Hepatocyte (in vitro differentiated cells): ENCODE measurements at regions not wholly inside any gene's neighbourhood (a gene's known extent, or its start where the extent isn't known, plus 50 kb on each side); places are given as distances from the start of the nearest gene placed in this dataset.

Source experiments
- DNase-seq: peaks from one replicate; pipeline ENCODE4 v3.0.0-alpha.2; 2016; ENCODE audit warnings: low spot score
- H2AFZ ChIP-seq: fragments of 200-600 bp; sonication (generic); 2 replicates; pipeline ENCODE4 v1.6.0; 2016; ENCODE audit warnings: antibody characterized with exemption, mild to moderate bottlenecking
- H3K27ac ChIP-seq: fragments of 200-600 bp; sonication (generic); 2 replicates; pipeline ENCODE4 v1.5.1; 2016; ENCODE audit warnings: mild to moderate bottlenecking
- H3K27me3 ChIP-seq: fragments of 200-600 bp; sonication (generic); 2 replicates; pipeline ENCODE4 v1.6.1; 2016
- H3K36me3 ChIP-seq: fragments of 200-600 bp; sonication (generic); replicated peaks from 2 replicates; pipeline ENCODE4 v1.5.1; 2016; ENCODE audit warnings: low read depth; ENCODE audit not compliant: insufficient read depth
- H3K4me1 ChIP-seq: fragments of 200-600 bp; sonication (generic); 2 replicates; pipeline ENCODE4 v1.5.1; 2016; ENCODE audit warnings: mild to moderate bottlenecking, moderate library complexity; ENCODE audit not compliant: insufficient read depth
- H3K4me2 ChIP-seq: fragments of 200-600 bp; sonication (generic); 2 replicates; pipeline ENCODE4 v1.6.0; 2016
- H3K4me3 ChIP-seq: fragments of 200-600 bp; sonication (generic); 2 replicates; pipeline ENCODE4 v1.5.1; 2016; ENCODE audit warnings: mild to moderate bottlenecking
- H3K79me2 ChIP-seq: fragments of 200-600 bp; sonication (generic); 2 replicates; pipeline ENCODE4 v1.6.0; 2017; ENCODE audit warnings: mild to moderate bottlenecking
- H3K9me2 ChIP-seq: fragments of 200-600 bp; sonication (generic); replicated peaks from 2 replicates; pipeline ENCODE4 v1.6.0; 2017; ENCODE audit warnings: mild to moderate bottlenecking; ENCODE audit not compliant: insufficient read depth
- H3K9me3 ChIP-seq: fragments of 200-600 bp; sonication (generic); 2 replicates; pipeline ENCODE4 v1.5.1; 2016; ENCODE audit warnings: low read depth, mild to moderate bottlenecking
- H4K20me1 ChIP-seq: fragments of 200-600 bp; sonication (generic); 2 replicates; pipeline ENCODE4 v1.6.0; 2016; ENCODE audit warnings: mild to moderate bottlenecking; ENCODE audit not compliant: insufficient read depth, poor library complexity, severe bottlenecking
- EZH2 ChIP-seq: fragments of 200-600 bp; sonication (generic); IDR thresholded peaks from 2 replicates; pipeline ENCODE4 v1.6.1; 2016; ENCODE audit warnings: antibody characterized with exemption, mild to moderate bottlenecking, borderline replicate concordance
- EZH2phosphoT487 ChIP-seq: fragments of 200-600 bp; sonication (generic); IDR thresholded peaks from one replicate; pipeline ENCODE4 v1.6.1; 2018; ENCODE audit warnings: antibody characterized with exemption, mild to moderate bottlenecking, low read depth, moderate library complexity; ENCODE audit not compliant: unreplicated experiment, severe bottlenecking
- WGBS: methylation state at CpG from one replicate; pipeline ENCODE4 v1.1.6; 2016; ENCODE audit warnings: low lambda C conversion rate; ENCODE audit errors: missing lambda C conversion rate; 5-methylcytosine and 5-hydroxymethylcytosine counted together
- TF ChIP-seq, protein P1 (sequence below): fragments of 200-600 bp; sonication (generic); IDR thresholded peaks from 2 replicates; pipeline ENCODE4 v1.5.1; 2016; ENCODE audit warnings: antibody characterized with exemption, mild to moderate bottlenecking; ENCODE audit not compliant: poor library complexity

DNA sequence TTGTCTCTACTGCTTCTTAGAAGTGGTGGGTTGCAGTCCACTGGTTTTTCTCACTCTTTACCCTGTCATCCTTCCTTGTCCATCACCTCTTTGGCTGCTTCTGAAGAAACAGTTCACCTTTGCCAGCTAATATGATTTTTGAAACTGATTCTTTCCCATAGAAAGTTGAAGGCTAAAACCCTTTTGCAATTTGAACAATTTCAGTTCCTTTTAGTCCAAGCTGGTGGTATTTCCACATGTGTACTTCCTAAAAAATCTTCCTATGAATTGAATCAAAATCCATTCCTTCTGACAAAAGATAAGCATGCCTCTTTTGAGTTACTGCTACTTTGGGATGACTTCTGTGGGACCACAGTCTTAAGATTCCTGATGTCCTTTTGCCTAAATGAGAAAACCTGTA, 210.0 kb upstream of the MAN1A1 start:
- H3K27me3 ChIP-seq = no peaks in the 10 kb centered on the region
- H3K4me1 ChIP-seq = no peaks in the 10 kb centered on the region
- H3K27ac ChIP-seq = no peak overlapping the region
- no peaks in the 10 kb centered on the region for H3K79me2 ChIP-seq
- H3K36me3 ChIP-seq = no peaks in the 10 kb centered on the region
- H3K9me2 ChIP-seq = no peaks in the 10 kb centered on the region
- H3K4me2 ChIP-seq = no peak overlapping the region
- no peaks in the 10 kb centered on the region for H3K9me3 ChIP-seq
- no peaks in the 10 kb centered on the region for H4K20me1 ChIP-seq
- no peak overlapping the region for H2AFZ ChIP-seq
- H3K4me3 ChIP-seq = no peak overlapping the region
- TF ChIP-seq EZH2 (no peak), EZH2phosphoT487 (no peak)
- TF ChIP-seq, protein P1, sequence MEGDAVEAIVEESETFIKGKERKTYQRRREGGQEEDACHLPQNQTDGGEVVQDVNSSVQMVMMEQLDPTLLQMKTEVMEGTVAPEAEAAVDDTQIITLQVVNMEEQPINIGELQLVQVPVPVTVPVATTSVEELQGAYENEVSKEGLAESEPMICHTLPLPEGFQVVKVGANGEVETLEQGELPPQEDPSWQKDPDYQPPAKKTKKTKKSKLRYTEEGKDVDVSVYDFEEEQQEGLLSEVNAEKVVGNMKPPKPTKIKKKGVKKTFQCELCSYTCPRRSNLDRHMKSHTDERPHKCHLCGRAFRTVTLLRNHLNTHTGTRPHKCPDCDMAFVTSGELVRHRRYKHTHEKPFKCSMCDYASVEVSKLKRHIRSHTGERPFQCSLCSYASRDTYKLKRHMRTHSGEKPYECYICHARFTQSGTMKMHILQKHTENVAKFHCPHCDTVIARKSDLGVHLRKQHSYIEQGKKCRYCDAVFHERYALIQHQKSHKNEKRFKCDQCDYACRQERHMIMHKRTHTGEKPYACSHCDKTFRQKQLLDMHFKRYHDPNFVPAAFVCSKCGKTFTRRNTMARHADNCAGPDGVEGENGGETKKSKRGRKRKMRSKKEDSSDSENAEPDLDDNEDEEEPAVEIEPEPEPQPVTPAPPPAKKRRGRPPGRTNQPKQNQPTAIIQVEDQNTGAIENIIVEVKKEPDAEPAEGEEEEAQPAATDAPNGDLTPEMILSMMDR = no peak
- no peak for DNase-seq

DNA sequence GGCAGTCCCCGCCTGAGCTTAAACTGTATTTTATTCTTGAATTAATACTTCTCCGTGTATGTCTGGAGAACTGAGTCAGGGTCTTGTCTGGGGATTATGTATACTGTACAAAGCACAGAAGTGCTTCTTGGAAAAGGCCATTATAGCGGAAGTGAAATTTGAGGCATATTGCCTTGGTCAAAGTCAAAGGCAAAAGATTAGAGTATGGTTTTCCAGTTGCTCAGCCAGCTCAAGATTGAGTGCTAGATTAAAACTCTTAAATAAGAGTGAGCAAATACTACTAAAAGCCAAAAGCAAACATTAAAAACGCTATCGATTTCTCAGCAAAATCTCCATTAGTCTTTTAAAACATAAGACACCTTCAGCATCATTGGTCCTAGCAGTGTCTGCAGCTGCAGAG, 207.7 kb upstream of the MAN1A1 start:
- Histone ChIP-seq H2AFZ (no peak overlapping the region), H3K27ac (no peak overlapping the region), H3K4me2 (no peak overlapping the region), H3K4me1 (no peaks in the 10 kb centered on the region), H3K36me3 (no peaks in the 10 kb centered on the region), H3K9me3 (no peaks in the 10 kb centered on the region), H3K4me3 (no peak overlapping the region), H3K27me3 (no peaks in the 10 kb centered on the region), H3K79me2 (no peaks in the 10 kb centered on the region), H4K20me1 (no peaks in the 10 kb centered on the region), H3K9me2 (no peaks in the 10 kb centered on the region)
- WGBS = 95% methylated on average over 5 of the region's 5 CpGs
- TF ChIP-seq, protein P1 = no peak
- TF ChIP-seq EZH2phosphoT487 (no peak), EZH2 (no peak)
- no peak for DNase-seq

DNA sequence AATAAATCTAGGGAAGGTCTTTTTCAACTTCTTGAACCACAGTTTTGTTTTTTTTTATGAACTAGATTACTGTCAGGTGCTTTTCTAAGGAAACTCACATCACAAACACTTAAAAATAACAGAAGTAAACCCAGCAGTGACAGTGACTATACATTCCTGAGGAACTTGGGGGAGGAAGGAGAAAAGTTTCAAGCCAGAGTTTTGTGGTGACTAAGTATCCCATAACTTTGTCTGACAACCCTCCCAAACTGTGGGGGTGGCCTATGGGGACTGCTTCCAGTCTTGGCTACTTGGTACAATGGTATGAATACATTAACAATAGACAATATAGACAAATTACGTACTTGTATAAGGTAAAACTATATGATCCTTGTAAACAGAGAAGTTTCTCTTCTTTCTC, 202.5 kb upstream of the MAN1A1 start:
- no peak overlapping the region for H2AFZ ChIP-seq
- no peaks in the 10 kb centered on the region for H3K9me3 ChIP-seq
- no peaks in the 10 kb centered on the region for H3K27me3 ChIP-seq
- no peak overlapping the region for H3K27ac ChIP-seq
- no peak overlapping the region for H3K4me2 ChIP-seq
- no peaks in the 10 kb centered on the region for H3K4me1 ChIP-seq
- H3K9me2 ChIP-seq = no peaks in the 10 kb centered on the region
- WGBS = 93% methylated on average over 1 of the region's 1 CpG
- H3K36me3 ChIP-seq = no peaks in the 10 kb centered on the region
- H4K20me1 ChIP-seq = no peaks in the 10 kb centered on the region
- H3K79me2 ChIP-seq = no peaks in the 10 kb centered on the region
- TF ChIP-seq EZH2phosphoT487 (no peak), EZH2 (no peak)
- TF ChIP-seq, protein P1 = no peak
- DNase-seq = no peak
- H3K4me3 ChIP-seq = no peak overlapping the region

DNA sequence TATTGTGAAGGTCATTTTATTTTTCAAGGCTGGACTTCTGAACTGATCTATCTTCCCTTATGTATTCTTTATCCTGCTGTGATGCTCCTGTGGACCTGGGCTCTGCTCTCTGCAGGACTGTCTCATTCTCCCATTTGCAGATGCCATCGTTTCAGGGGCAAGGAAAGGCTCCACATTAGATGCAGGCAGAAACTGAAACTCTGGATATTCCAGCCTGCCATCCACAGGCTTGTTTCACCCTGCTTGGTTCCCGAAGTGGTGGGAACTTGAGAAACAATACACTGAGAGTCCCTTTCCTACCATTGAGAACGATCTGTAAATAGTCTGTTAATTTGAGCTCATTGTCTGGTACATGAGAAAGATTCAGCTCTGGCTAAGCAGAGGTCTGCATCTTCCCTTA, 197.5 kb upstream of the MAN1A1 start:
- Histone ChIP-seq H3K27ac (no peak overlapping the region), H3K4me1 (no peaks in the 10 kb centered on the region), H3K4me3 (no peak overlapping the region), H3K9me2 (no peaks in the 10 kb centered on the region), H3K79me2 (no peaks in the 10 kb centered on the region), H4K20me1 (no peaks in the 10 kb centered on the region), H3K36me3 (no peaks in the 10 kb centered on the region), H2AFZ (no peak overlapping the region), H3K4me2 (no peak overlapping the region), H3K27me3 (no peaks in the 10 kb centered on the region), H3K9me3 (no peaks in the 10 kb centered on the region)
- no peak for TF ChIP-seq EZH2
- TF ChIP-seq EZH2phosphoT487 = no peak
- TF ChIP-seq, protein P1 = no peak
- DNase-seq = no peak
- 56% methylated on average over 3 of the region's 3 CpGs for whole genome bisulfite sequencing
